D721Med (cell line): ENCODE measurements at regions not wholly inside any gene's neighbourhood (a gene's known extent, or its start where the extent isn't known, plus 50 kb on each side); places are given as distances from the start of the nearest gene placed in this dataset.
"Not testable (repeated sequence)": the region's sequence is repeated elsewhere in the genome, so short reads cannot be mapped to it uniquely, and the experiment has no call there.

Experiments used
- DNase-seq: peaks from one replicate; pipeline ENCODE4 v3.0.0; 2011; ENCODE audit warnings: low spot score; ENCODE audit not compliant: insufficient read length
- FAIRE-seq: peaks from 2 replicates; lab custom pipeline; 2011; peaks lifted over from hg19 to GRCh38; lab: Jason Lieb, UNC
- CTCF ChIP-seq: IDR thresholded peaks from 2 replicates; pipeline ENCODE4 v1.5.1; 2012; ENCODE audit warnings: mild to moderate bottlenecking, control low read depth; ENCODE audit not compliant: insufficient read depth; ENCODE audit errors: missing control alignments

- not testable (repeated sequence) for FAIRE-seq, DNase-seq
Measured at GRCh38 chr2:179385756-179386155, 121.1 kb upstream of the SESTD1 start.

GRCh38 chr2:179383975-179384374 is 119.3 kb upstream of the SESTD1 start:
- DNase-seq = no peak
- no peak for TF ChIP-seq CTCF
- no peak for FAIRE-seq

- TF ChIP-seq CTCF = no peak
- FAIRE-seq = no peak
- DNase-seq = no peak
Measured at GRCh38 chr2:179377296-179377695, 112.7 kb upstream of the SESTD1 start.

GRCh38 chr2:179376881-179377280 is 112.2 kb upstream of the SESTD1 start:
- TF ChIP-seq CTCF = no peak
- DNase-seq = no peak
- FAIRE-seq = no peak

GRCh38 chr2:179373816-179374215 is 109.2 kb upstream of the SESTD1 start:
- no peak for TF ChIP-seq CTCF
- no peak for FAIRE-seq

GRCh38 chr2:179365561-179365960 is 100.9 kb upstream of the SESTD1 start:
- DNase-seq, FAIRE-seq: not testable (repeated sequence)

More at GRCh38 chr2:179373816-179374215, 109.2 kb upstream of the SESTD1 start:
- DNase-seq = no peak

- DNase-seq (no peak), FAIRE-seq (no peak)
- TF ChIP-seq CTCF = no peak
Measured at GRCh38 chr2:179355881-179356280, 91.2 kb upstream of the SESTD1 start.

GRCh38 chr2:179354739-179355537 is 90.3 kb upstream of the SESTD1 start:
- FAIRE-seq = no peak
- DNase-seq = no peak
- peak; percentile 33 for TF ChIP-seq CTCF
